Testis (tissue), 2 donors: ENCODE measurements at regions not wholly inside any gene's neighbourhood (a gene's known extent, or its start where the extent isn't known, plus 50 kb on each side); places are given as distances from the start of the nearest gene placed in this dataset.
A peak's percentile ranks its signal among the peaks of the same experiment; 100 is the strongest.

Experiments used
- DNase-seq: peaks from one replicate; pipeline ENCODE4 v3.0.0-alpha.2; 2019
- H3K27ac ChIP-seq, 2 donors: fragments of 200-600 bp; sonication (generic); one replicate each; pipeline ENCODE4 v1.5.1; 2019
- H3K27me3 ChIP-seq: fragments of 200-600 bp; sonication (generic); one replicate; pipeline ENCODE4 v1.5.1; 2019
- H3K36me3 ChIP-seq: fragments of 200-600 bp; sonication (generic); one replicate; pipeline ENCODE4 v1.5.1; 2017; ENCODE audit warnings: low read depth; ENCODE audit errors: missing control alignments
- H3K4me1 ChIP-seq: fragments of 200-600 bp; sonication (generic); one replicate; pipeline ENCODE4 v1.5.1; 2019
- H3K4me3 ChIP-seq, 2 donors: fragments of 200-600 bp; sonication (generic); one replicate each; pipeline ENCODE4 v1.5.1; 2017 to 2019
- H3K9me3 ChIP-seq: fragments of 200-600 bp; sonication (generic); one replicate; pipeline ENCODE4 v1.5.1; 2017
- CTCF ChIP-seq, 3 experiments: fragments of 450-650 bp in 2 of 3; fragments of 200-600 bp in 1 of 3; sonication (generic) in 1 of 3; IDR thresholded peaks; one replicate each; pipeline ENCODE4 v1.5.1; 2016 to 2019; ENCODE audit warnings: antibody characterized with exemption in 3 of 3, mild to moderate bottlenecking in 2 of 3, moderate library complexity in 1 of 3
- POLR2A ChIP-seq: fragments of 450-650 bp; IDR thresholded peaks from one replicate; pipeline ENCODE4 v1.6.1; 2017; ENCODE audit warnings: antibody characterized with exemption, mild to moderate bottlenecking, moderate library complexity
- WGBS, 2 donors: methylation state at CpG; one replicate each; pipeline ENCODE4 v1.1.5; 2018; 5-methylcytosine and 5-hydroxymethylcytosine counted together
- intact Hi-C: fragments of 100-400 bp; cut with DNase I; formaldehyde crosslinking; loops from one replicate; pipeline ENCODE4 v1.15.1; 2023; ENCODE audit warnings: low total_unique reads

GRCh38 chr1:8214501-8215173 is 103.3 kb upstream of the SLC45A1 start:
- TF ChIP-seq CTCF (IDR thresholded peaks at IDR 0.05) (no peak), POLR2A (no peak)
- intact Hi-C loops, result no loop called here
- DNase-seq, result no peak
- Histone ChIP-seq H3K4me1 (peaks cover 7% of the 10 kb centered on the region), H3K27me3 (no peaks in the 10 kb centered on the region), H3K36me3 (no peaks in the 10 kb centered on the region), H3K9me3 (no peaks in the 10 kb centered on the region), H3K4me3 (no peak overlapping the region), H3K27ac (no peak overlapping the region)
- WGBS, 2 donors, result 81 to 89% methylated on average over 6 of the region's 6 CpGs

- H3K27me3 ChIP-seq, result no peaks in the 10 kb centered on the region
- H3K4me1 ChIP-seq, result peaks cover 7% of the 10 kb centered on the region
- H3K9me3 ChIP-seq, result no peaks in the 10 kb centered on the region
- DNase-seq, result peak; percentile 58
- no peak overlapping the region for H3K27ac ChIP-seq
- no peaks in the 10 kb centered on the region for H3K36me3 ChIP-seq
- TF ChIP-seq CTCF (IDR thresholded peaks at IDR 0.05) (no peak), POLR2A (no peak)
- no peak overlapping the region for H3K4me3 ChIP-seq
- WGBS, 2 donors, result 38 to 55% methylated on average over 9 of the region's 9 CpGs
- intact Hi-C loops, result no loop called here
Observed at GRCh38 chr1:8213676-8214075, 104.2 kb upstream of the SLC45A1 start.

GRCh38 chr1:8213136-8213535 is 104.8 kb upstream of the SLC45A1 start:
- WGBS, 2 donors, result 78 to 96% methylated on average over 2 to 9 of the region's 9 CpGs
- intact Hi-C loops, result no loop called here
- no peak overlapping the region for H3K27ac ChIP-seq

GRCh38 chr1:8212580-8213031 is 105.3 kb upstream of the SLC45A1 start:
- no peak for DNase-seq
- Histone ChIP-seq H3K27me3 (no peaks in the 10 kb centered on the region), H3K36me3 (no peaks in the 10 kb centered on the region), H3K9me3 (no peaks in the 10 kb centered on the region), H3K4me3 (no peak overlapping the region), H3K4me1 (peaks cover 7% of the 10 kb centered on the region), H3K27ac (no peak overlapping the region)
- TF ChIP-seq CTCF (IDR thresholded peaks at IDR 0.05), result no peak
- no peak for TF ChIP-seq POLR2A
- intact Hi-C loops, result no loop called here
- WGBS, 2 donors, result 78 to 92% methylated on average over 8 of the region's 8 CpGs

More at GRCh38 chr1:8213136-8213535, 104.8 kb upstream of the SLC45A1 start:
- Histone ChIP-seq H3K27me3 (no peaks in the 10 kb centered on the region), H3K4me1 (peaks cover 7% of the 10 kb centered on the region), H3K4me3 (no peak overlapping the region), H3K9me3 (no peaks in the 10 kb centered on the region), H3K36me3 (no peaks in the 10 kb centered on the region)
- TF ChIP-seq POLR2A (no peak), CTCF (IDR thresholded peaks at IDR 0.05) (no peak)
- no peak for DNase-seq
